GM12891 (cell line): ENCODE measurements at regions not wholly inside any gene's neighbourhood (a gene's known extent, or its start where the extent isn't known, plus 50 kb on each side); places are given as distances from the start of the nearest gene placed in this dataset.

Source experiments
- POLR2A ChIP-seq: IDR thresholded peaks from 2 replicates; pipeline ENCODE4 v1.6.1; 2011; ENCODE audit warnings: low read depth, low read length, control low read depth
- POLR2AphosphoS5 ChIP-seq: IDR thresholded peaks from 2 replicates; pipeline ENCODE4 v1.6.1; 2011; ENCODE audit warnings: low read depth, low read length, control low read depth
- POU2F2 ChIP-seq: IDR thresholded peaks from 2 replicates; pipeline ENCODE4 v1.6.1; 2011; ENCODE audit warnings: low read depth, mild to moderate bottlenecking, control low read depth, low read length, moderate library complexity
- TAF1 ChIP-seq: IDR thresholded peaks from 2 replicates; pipeline ENCODE4 v1.6.1; 2011; ENCODE audit warnings: low read depth, low read length, control low read depth

GRCh38 chr4:120263618-120264017 lies 197.0 kb upstream of the MAD2L1 start:
- no peak for TF ChIP-seq POLR2AphosphoS5
- no peak for TF ChIP-seq POLR2A
- TF ChIP-seq TAF1: no peak
- no peak for TF ChIP-seq POU2F2
